ENCODE measurements at regions not wholly inside any gene's neighbourhood (a gene's known extent, or its start where the extent isn't known, plus 50 kb on each side); places are given as distances from the start of the nearest gene placed in this dataset.

DNA sequence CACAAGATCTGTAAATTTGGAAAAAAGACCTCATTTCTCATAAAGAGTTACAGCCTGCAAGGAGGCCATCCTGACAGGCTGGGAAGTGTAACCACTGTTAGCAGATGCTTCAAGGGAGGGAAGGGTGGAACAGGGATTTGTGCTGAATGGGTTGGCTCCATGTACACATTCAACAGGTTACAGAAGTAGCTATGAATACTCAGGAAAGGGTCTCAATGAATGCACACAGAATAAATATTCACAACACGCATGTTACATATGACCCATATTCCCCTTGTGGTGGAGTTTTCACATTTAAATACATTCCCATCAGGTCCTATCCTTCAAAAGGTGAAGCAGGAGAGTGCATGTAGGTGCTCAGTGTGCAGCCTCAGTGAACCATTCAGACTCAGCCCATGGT, 316.4 kb upstream of the COBL start:
- Histone ChIP-seq H3K9me3 (ENCODE audit: control insufficient read depth, insufficient read depth, low read length) (peaks cover 26% of the 10 kb centered on the region), H3K4me1 (ENCODE audit: control insufficient read depth, insufficient read depth, low read length) (no peaks in the 10 kb centered on the region), H3K14ac (replicated peaks; ENCODE audit: low read depth, low read length) (no peak overlapping the region), H3K18ac (ENCODE audit: low read depth, low read length) (no peak overlapping the region), H2AFZ (replicated peaks; ENCODE audit: low read length, poor library complexity) (no peak overlapping the region), H3K27ac (ENCODE audit: insufficient read depth, low read length) (no peak overlapping the region), H4K91ac (ENCODE audit: insufficient read depth, low read depth, low read length) (no peak overlapping the region), H3K56ac (ENCODE audit: extremely low read depth, insufficient read depth, low read length) (no peak overlapping the region), H3K79me1 (ENCODE audit: low read depth in 1 of 2, low read length in 2 of 2) (no peaks in the 10 kb centered on the region), H3K23ac (ENCODE audit: low read depth, low read length) (no peak overlapping the region), H3K9ac (ENCODE audit: low read depth, low read length) (no peak overlapping the region), H2BK5ac (ENCODE audit: low read depth, low read length, poor library complexity, severe bottlenecking) (no peak overlapping the region), H4K8ac (ENCODE audit: low read depth in 2 of 2, low read length in 2 of 2) (no peak overlapping the region), H2AK9ac (replicated peaks; ENCODE audit: low read depth, low read length, poor library complexity) (no peak overlapping the region), H4K20me1 (ENCODE audit: insufficient read depth, low read length) (no peaks in the 10 kb centered on the region), H3K36me3 (ENCODE audit: control insufficient read depth, insufficient read depth, low read length) (no peaks in the 10 kb centered on the region), H3K4ac (ENCODE audit: low read depth, low read length) (no peak overlapping the region), H3K9me1 (ENCODE audit: insufficient read depth, low read length) (no peaks in the 10 kb centered on the region), H2BK15ac (ENCODE audit: low read depth, low read length) (no peak overlapping the region), H3K27me3 (ENCODE audit: control insufficient read depth, insufficient read depth, low read length) (no peaks in the 10 kb centered on the region), H2BK120ac (ENCODE audit: low read depth, low read length) (no peak overlapping the region), H3K4me2 (ENCODE audit: low read depth, low read length) (no peak overlapping the region), H3K4me3 (ENCODE audit: insufficient read depth, low read depth, low read length) (no peak overlapping the region), H4K5ac (ENCODE audit: low read depth, low read length) (no peak overlapping the region), H2BK20ac (ENCODE audit: low read depth, low read length) (no peak overlapping the region), H2AK5ac (ENCODE audit: low read depth, low read length) (no peak overlapping the region)
- POLR2A ChIA-PET (ENCODE audit: unreplicated experiment), result no interaction called here
- TF ChIP-seq BHLHE40 (IDR thresholded peaks at IDR 0.05; ENCODE audit: low read depth, low read length) (no peak), FOS (IDR thresholded peaks at IDR 0.05; ENCODE audit: low read depth, low read length) (no peak)
- TF ChIP-seq, protein P1, sequence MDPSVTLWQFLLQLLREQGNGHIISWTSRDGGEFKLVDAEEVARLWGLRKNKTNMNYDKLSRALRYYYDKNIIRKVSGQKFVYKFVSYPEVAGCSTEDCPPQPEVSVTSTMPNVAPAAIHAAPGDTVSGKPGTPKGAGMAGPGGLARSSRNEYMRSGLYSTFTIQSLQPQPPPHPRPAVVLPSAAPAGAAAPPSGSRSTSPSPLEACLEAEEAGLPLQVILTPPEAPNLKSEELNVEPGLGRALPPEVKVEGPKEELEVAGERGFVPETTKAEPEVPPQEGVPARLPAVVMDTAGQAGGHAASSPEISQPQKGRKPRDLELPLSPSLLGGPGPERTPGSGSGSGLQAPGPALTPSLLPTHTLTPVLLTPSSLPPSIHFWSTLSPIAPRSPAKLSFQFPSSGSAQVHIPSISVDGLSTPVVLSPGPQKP (IDR thresholded peaks at IDR 0.05; ENCODE audit: borderline replicate concordance, low read depth, low read length), result no peak
- no TSS peak for BruUV-seq (replicated peaks)
- WGBS, 2 experiments (ENCODE audit: extremely low coverage in 2 of 2, insufficient read length in 1 of 2), result no CpG with 5 or more reads among the region's 1 CpG
- in situ Hi-C loops (cut with MboI; ENCODE audit: low sequenced_read_pairs), result no loop called here
- ATAC-seq (ENCODE audit: low read depth) (no peak), DNase-seq (no peak)
- intact Hi-C loops (cut with micrococcal nuclease), result no loop called here
- CTCF ChIA-PET, result no interaction called here
- dilution Hi-C loops (cut with HindIII; ENCODE audit: low sequenced_read_pairs, unreplicated experiment), result no loop called here
